ENCODE measurements at regions not wholly inside any gene's neighbourhood (a gene's known extent, or its start where the extent isn't known, plus 50 kb on each side); places are given as distances from the start of the nearest gene placed in this dataset.
"Not testable (repeated sequence)": the region's sequence is repeated elsewhere in the genome, so short reads cannot be mapped to it uniquely, and the experiment has no call there.

DNA sequence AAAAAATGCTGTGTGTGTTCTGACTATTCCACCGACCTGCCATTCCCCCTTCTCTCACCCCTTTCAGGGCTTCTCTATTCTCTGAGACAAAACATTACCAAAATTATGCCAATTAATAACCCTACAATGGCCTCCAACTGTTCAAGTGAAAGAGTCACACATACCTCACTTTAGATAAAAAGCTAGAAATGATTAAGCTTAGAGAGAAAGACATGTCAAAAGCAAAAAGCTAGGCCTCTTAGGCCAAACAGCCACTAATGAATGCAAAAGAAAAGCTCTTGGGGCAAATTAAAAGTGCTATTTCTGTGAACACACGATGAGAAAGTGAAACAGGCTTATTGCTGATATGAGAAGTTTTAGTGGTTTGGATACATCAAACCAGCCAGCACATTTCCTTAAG is 279.6 kb upstream of the GRAMD2B start:
- Histone ChIP-seq H3K9ac (ENCODE audit: extremely low read depth, low read length, poor library complexity, severe bottlenecking) (no peak overlapping the region), H3K4me3 (ENCODE audit: low read length) (no peak overlapping the region), H3K27me3 (ENCODE audit: control insufficient read depth, insufficient read depth, low read length, poor library complexity, severe bottlenecking) (no peaks in the 10 kb centered on the region), H3K36me3 (ENCODE audit: control insufficient read depth, insufficient read depth, low read length) (no peaks in the 10 kb centered on the region), H3K4me1 (ENCODE audit: control insufficient read depth, insufficient read depth, low read length) (peaks cover under 1% of the 10 kb centered on the region), H3K27ac (ENCODE audit: low read depth, low read length) (no peak overlapping the region), H3K9me3 (ENCODE audit: control insufficient read depth, low read length) (peaks cover 9% of the 10 kb centered on the region)
- H3K4me3 Mint-ChIP-seq, result no peak overlapping the region
- DNase-seq, result no peak
- H3K4me1 Mint-ChIP-seq, result peaks cover 9% of the 10 kb centered on the region
- H3K9me3 Mint-ChIP-seq, result peaks cover 13% of the 10 kb centered on the region
- TF ChIP-seq, protein P1, sequence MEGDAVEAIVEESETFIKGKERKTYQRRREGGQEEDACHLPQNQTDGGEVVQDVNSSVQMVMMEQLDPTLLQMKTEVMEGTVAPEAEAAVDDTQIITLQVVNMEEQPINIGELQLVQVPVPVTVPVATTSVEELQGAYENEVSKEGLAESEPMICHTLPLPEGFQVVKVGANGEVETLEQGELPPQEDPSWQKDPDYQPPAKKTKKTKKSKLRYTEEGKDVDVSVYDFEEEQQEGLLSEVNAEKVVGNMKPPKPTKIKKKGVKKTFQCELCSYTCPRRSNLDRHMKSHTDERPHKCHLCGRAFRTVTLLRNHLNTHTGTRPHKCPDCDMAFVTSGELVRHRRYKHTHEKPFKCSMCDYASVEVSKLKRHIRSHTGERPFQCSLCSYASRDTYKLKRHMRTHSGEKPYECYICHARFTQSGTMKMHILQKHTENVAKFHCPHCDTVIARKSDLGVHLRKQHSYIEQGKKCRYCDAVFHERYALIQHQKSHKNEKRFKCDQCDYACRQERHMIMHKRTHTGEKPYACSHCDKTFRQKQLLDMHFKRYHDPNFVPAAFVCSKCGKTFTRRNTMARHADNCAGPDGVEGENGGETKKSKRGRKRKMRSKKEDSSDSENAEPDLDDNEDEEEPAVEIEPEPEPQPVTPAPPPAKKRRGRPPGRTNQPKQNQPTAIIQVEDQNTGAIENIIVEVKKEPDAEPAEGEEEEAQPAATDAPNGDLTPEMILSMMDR (conservative IDR thresholded peaks at IDR 0.05), result no peak
- H3K27ac Mint-ChIP-seq, result no peak overlapping the region
- no peaks in the 10 kb centered on the region for H3K36me3 Mint-ChIP-seq (ENCODE audit: low read depth)
- 88 to 90% methylated on average over 2 of the region's 2 CpGs for WGBS, 2 experiments (ENCODE audit: insufficient coverage in 1 of 2, insufficient read length in 1 of 2)
- no peaks in the 10 kb centered on the region for H3K27me3 Mint-ChIP-seq (ENCODE audit: insufficient read depth)

- H3K4me3 Mint-ChIP-seq; H3K27me3 Mint-ChIP-seq (ENCODE audit: insufficient read depth); DNase-seq; H3K36me3 ChIP-seq (ENCODE audit: control insufficient read depth, insufficient read depth, low read length); H3K9me3 ChIP-seq (ENCODE audit: control insufficient read depth, low read length); H3K27ac ChIP-seq (ENCODE audit: low read depth, low read length); H3K4me1 ChIP-seq (ENCODE audit: control insufficient read depth, insufficient read depth, low read length); H3K27ac Mint-ChIP-seq; H3K36me3 Mint-ChIP-seq (ENCODE audit: low read depth); H3K4me3 ChIP-seq (ENCODE audit: low read length); H3K4me1 Mint-ChIP-seq; H3K27me3 ChIP-seq (ENCODE audit: control insufficient read depth, insufficient read depth, low read length, poor library complexity, severe bottlenecking); H3K9ac ChIP-seq (ENCODE audit: extremely low read depth, low read length, poor library complexity, severe bottlenecking): not testable (repeated sequence)
- H3K9me3 Mint-ChIP-seq, result peaks cover 28% of the 10 kb centered on the region
- 100% methylated on average over 2 of the region's 3 CpGs; no CpG with 5 or more reads in 1 of the 2 experiments for WGBS, 2 experiments (ENCODE audit: insufficient coverage in 1 of 2, insufficient read length in 1 of 2)
These were observed 272.9 kb upstream of the GRAMD2B start for GRCh38 chr5:126150319-126150718.

DNA sequence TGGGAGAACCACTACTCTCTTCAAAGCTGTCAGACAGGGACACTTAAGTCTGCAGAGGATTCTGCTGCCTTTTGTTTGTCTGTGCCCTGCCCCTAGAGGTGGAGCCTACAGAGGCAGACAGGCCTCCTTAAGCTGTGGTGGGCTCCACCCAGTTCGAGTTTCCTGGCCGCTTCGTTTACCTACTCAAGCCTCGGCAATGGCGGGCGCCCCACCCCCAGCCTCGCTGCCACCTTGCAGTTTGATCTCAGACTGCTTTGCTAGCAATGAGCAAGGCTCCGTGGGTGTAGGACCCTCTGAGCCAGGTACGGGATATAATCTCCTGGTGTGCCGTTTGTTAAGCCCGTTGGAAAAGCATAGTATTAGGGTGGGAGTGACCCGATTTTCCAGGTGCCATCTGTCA is 267.9 kb upstream of the GRAMD2B start:
- 96 to 98% methylated on average over 6 to 12 of the region's 12 CpGs for WGBS, 2 experiments (ENCODE audit: insufficient coverage in 1 of 2, insufficient read length in 1 of 2)
- DNase-seq; H3K27ac Mint-ChIP-seq; H3K4me3 Mint-ChIP-seq; H3K27ac ChIP-seq (ENCODE audit: low read depth, low read length); H3K4me1 Mint-ChIP-seq; H3K36me3 ChIP-seq (ENCODE audit: control insufficient read depth, insufficient read depth, low read length); H3K9ac ChIP-seq (ENCODE audit: extremely low read depth, low read length, poor library complexity, severe bottlenecking); H3K4me3 ChIP-seq (ENCODE audit: low read length); H3K4me1 ChIP-seq (ENCODE audit: control insufficient read depth, insufficient read depth, low read length); H3K36me3 Mint-ChIP-seq (ENCODE audit: low read depth); H3K27me3 ChIP-seq (ENCODE audit: control insufficient read depth, insufficient read depth, low read length, poor library complexity, severe bottlenecking); H3K27me3 Mint-ChIP-seq (ENCODE audit: insufficient read depth): not testable (repeated sequence)
- H3K9me3 Mint-ChIP-seq, result peaks cover 66% of the 10 kb centered on the region
- peaks cover 36% of the 10 kb centered on the region for H3K9me3 ChIP-seq (ENCODE audit: control insufficient read depth, low read length)

DNA sequence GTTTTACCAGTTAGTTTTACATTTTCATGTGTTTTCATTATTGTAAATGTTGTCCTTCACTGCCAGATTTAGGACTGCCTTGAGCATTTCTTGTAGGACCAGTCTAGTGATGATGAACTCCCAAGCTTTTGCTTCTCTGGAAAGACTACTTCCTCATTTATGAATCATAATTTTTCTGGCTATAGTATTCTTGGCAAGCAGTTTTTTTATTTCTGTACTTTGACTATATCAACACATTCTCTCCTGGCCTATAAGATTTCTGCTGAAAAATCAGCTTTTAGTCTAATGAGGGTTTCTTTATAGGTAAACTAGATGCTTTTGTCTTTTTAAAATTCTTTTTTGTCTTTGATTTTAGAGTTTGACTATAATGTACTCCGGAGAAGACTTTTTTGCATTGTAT is 256.8 kb upstream of the GRAMD2B start:
- H3K9me3 ChIP-seq (ENCODE audit: control insufficient read depth, low read length), result peaks cover 36% of the 10 kb centered on the region
- H3K4me3 ChIP-seq (ENCODE audit: low read length), result no peak overlapping the region
- no peak overlapping the region for H3K9ac ChIP-seq (ENCODE audit: extremely low read depth, low read length, poor library complexity, severe bottlenecking)
- H3K9me3 Mint-ChIP-seq, result peaks cover 12% of the 10 kb centered on the region
- WGBS, 2 experiments (ENCODE audit: insufficient coverage in 1 of 2, insufficient read length in 1 of 2), result 82% methylated on average over 1 of the region's 1 CpG; no CpG with 5 or more reads in 1 of the 2 experiments
- H3K36me3 ChIP-seq (ENCODE audit: control insufficient read depth, insufficient read depth, low read length), result no peaks in the 10 kb centered on the region
- H3K27ac Mint-ChIP-seq, result no peak overlapping the region
- no peaks in the 10 kb centered on the region for H3K4me1 ChIP-seq (ENCODE audit: control insufficient read depth, insufficient read depth, low read length)
- DNase-seq, result no peak
- no peaks in the 10 kb centered on the region for H3K27me3 ChIP-seq (ENCODE audit: control insufficient read depth, insufficient read depth, low read length, poor library complexity, severe bottlenecking)
- no peaks in the 10 kb centered on the region for H3K4me1 Mint-ChIP-seq
- H3K36me3 Mint-ChIP-seq (ENCODE audit: low read depth), result no peaks in the 10 kb centered on the region
- H3K27ac ChIP-seq (ENCODE audit: low read depth, low read length), result no peak overlapping the region
- TF ChIP-seq, protein P1 (conservative IDR thresholded peaks at IDR 0.05), result no peak
- no peaks in the 10 kb centered on the region for H3K27me3 Mint-ChIP-seq (ENCODE audit: insufficient read depth)
- H3K4me3 Mint-ChIP-seq, result no peak overlapping the region
